HG03457 (cell line): ENCODE measurements at regions not wholly inside any gene's neighbourhood (a gene's known extent, or its start where the extent isn't known, plus 50 kb on each side); places are given as distances from the start of the nearest gene placed in this dataset.
"Not testable (repeated sequence)": the region's sequence is repeated elsewhere in the genome, so short reads cannot be mapped to it uniquely, and the experiment has no call there.

Experiments
- ATAC-seq: cut with Tn5 transposase; IDR thresholded peaks from one replicate; pipeline ENCODE4 v1.9.1; 2021; ENCODE audit warnings: moderate number of reproducible peaks; ENCODE audit not compliant: unreplicated experiment

DNA sequence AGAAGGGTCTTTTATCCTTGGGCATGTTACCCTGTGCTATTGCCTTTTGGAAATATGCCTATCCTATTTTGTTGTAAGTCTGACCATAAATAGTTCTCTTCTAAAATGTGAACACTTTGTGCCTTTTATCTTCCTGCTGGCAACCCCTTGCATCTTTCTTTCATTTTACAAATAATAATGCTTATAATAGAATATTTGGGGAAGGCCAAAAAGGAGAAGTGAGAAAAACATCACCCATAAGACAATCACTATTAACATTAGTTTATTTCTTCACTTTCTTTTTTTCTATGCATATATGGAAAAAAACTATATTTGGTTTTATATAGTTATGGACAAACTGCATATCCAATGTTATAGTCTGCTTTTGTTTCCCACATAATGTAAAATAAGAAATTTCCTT, 64.9 kb upstream of the GBA3 start:
- ATAC-seq: not testable (repeated sequence)

DNA sequence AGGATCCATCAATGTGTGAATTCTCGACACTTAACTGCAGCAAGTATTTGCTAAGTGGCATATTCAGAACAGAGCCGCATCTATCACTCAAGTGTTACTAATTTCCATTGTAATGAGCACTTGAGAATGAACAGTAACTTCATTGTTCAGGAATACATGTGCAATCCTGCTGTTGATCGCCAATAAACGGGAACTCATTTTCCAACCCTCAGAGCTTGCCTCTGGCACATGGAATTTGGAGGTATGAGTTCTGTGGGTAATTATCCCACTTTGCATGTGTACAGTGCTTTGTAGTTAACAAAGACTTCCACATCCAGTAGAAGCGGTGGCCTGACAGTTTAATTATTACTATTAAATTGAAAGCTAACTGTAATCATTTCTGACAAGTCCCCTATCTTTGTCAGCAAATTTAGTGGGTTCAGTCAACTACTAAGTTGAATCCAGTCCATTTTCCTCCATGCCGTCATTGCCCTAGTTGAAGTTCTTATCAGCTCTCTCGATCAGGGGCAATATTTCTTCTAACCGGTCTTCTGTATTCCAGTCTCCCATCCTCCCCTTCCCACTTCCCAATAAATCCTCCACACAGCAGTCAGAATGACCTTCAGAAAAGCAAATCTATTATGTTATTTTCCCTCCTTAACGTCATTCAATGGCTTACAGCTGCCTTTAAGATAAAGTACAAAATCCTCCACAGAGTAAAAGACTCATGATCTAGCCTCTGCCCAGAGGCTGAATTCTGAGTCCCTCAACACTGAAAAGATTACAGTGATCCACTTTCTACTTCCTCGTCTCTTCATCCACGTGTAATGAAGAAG, 62.4 kb upstream of the GBA3 start:
- ATAC-seq: not testable (repeated sequence)

DNA sequence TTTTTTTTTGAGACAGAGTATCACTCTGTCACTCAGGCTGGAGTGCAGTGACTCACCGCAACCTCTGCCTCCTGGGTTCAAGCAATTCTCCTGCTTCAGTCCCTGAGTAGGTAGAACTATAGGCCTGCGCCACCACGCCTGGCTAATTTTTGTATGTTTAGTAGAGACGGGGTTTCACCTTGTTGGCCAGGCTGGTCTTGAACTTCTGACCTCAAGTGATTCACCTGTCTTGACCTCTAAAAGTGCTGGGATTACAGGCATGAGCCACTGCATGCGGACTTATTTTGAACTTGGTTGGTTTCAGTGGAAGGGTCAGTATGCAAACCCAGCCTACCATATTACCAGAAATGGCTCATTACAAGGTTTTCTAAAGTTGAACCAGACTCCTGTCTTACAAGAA, 61.6 kb upstream of the GBA3 start:
- not testable (repeated sequence) for ATAC-seq

DNA sequence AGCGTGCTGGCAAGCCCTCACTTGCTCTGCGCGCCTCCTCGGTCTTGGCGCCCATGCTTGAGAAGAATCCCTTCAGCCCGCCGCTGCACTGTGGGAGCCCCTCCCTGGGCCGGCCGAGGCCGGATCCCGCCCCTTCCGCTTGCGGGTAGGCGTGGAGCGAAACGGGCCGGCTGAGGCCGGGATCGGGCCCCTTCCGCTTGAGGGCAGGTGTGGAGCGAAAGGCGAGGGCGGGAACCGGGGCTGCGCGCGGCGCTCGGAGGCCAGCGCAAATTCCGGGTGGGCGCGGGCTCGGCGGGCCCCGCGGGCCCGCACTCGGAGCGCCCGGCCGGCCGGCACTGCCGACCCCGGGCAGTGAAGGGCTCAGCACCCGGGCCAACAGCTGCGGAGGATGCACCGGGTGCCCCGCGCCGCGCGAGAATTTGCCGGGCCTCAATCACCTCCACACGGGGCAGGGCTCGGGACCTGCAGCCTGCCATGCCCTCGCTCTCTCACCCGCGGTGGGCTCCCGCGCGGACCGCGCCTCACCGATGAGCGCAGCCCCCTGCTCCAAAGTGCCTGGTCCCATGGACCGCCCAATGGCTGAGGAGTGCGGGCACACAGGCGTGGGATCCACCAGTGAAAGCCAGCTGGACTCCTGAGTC, 58.1 kb upstream of the GBA3 start:
- no peak for ATAC-seq

DNA sequence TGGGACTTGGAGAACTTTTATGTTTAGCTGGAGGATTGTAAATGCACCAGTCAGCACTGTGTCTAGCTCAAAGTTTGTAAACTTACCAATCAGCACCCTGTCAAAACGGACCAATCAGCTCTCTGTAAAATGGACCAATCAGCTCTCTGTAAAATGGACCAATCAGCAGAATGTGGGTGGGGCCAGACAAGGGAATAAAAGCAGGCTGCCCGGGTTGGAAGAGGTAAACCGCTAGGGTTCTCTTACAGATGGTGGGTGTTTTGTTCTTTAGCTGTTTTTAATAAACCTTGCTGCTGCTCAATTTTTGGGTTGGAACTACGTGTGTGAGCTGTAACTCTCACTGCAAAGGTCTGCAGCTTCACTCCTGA, 57.6 kb upstream of the GBA3 start:
- ATAC-seq: not testable (repeated sequence)

DNA sequence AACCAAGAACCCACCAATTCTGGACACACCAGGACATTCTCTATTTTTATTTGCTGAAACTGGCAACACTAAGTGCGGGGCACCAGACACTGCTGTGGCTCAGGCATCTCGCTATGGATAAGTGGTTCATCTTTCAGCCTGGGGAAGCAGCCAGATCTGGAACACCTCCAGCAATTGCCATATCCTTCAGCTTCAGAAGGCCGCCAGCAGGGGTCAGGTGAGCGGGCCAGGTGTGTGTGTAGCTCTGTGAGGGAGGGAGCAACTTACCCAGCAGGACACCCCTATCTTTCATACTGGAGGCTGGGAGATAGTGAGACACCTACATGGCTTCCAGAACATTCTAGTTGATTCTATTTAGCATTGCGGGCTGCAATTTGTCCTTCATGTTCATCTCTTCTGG, 57.0 kb upstream of the GBA3 start:
- no peak for ATAC-seq

DNA sequence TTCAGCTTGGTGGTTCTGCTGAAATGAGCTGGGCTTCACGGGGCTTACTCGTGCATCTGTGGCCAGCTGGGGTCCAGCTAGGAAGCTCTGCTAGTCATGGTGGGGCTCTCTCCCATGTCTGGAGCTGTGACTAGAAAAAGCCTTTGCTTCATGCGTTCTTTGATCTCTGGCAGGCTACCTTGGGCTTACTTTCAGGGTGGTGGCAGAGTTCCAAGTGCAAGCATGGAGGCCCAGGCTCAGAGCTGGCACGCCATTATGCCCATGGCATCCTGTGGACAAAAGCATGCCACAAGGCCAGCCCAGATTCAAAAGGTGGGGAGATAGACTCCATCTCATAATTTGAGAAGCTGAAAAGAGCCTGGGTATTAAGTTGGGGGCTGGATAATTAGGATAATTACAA, 55.4 kb upstream of the GBA3 start:
- ATAC-seq: no peak
